B cell (primary cell): ENCODE measurements at regions not wholly inside any gene's neighbourhood (a gene's known extent, or its start where the extent isn't known, plus 50 kb on each side); places are given as distances from the start of the nearest gene placed in this dataset.

Experiments
- ATAC-seq: fragments of 200-7000 bp; cut with Tn5 transposase; one replicate; pipeline ENCODE4 v1.10.0; 2021; ENCODE audit warnings: low read depth, mild to moderate bottlenecking, moderate number of reproducible peaks, moderate library complexity
- CTCF ChIA-PET: fragments of 350-600 bp; sonication (Branson Sonifier 250); formaldehyde crosslinking; loops from one replicate; lab custom pipeline; 2021; ENCODE audit warnings: antibody characterized with exemption, inconsistent platforms; lab: Charles Lee
- POLR2A ChIA-PET: fragments of 350-600 bp; sonication (Branson Sonifier 250); formaldehyde crosslinking; loops from one replicate; lab custom pipeline; 2021; ENCODE audit warnings: antibody characterized with exemption; lab: Charles Lee
- DNase-seq: peaks from one replicate; pipeline ENCODE4 v3.0.0; 2013
- H2AFZ ChIP-seq: 2 replicates; pipeline ENCODE4 v1.6.1; 2012; ENCODE audit warnings: mild to moderate bottlenecking, low read depth, low read length; ENCODE audit not compliant: insufficient read depth, poor library complexity, severe bottlenecking
- H3K27ac ChIP-seq, 2 donors: 1 replicate in 1 of 2; 2 replicates in 1 of 2; pipeline ENCODE4 v1.5.1; 2012 to 2013; ENCODE audit warnings: low read length in 2 of 2, mild to moderate bottlenecking in 2 of 2, moderate library complexity in 1 of 2
- H3K27me3 ChIP-seq, 4 experiments: fragments of 200-600 bp in 1 of 4; sonication (generic) in 1 of 4; replicated peaks in 1 of 4; 1 replicate in 2 of 4; 2 replicates in 2 of 4; pipeline versions ENCODE4 v1.6.1 to v1.7.0; 2013 to 2016; ENCODE audit warnings: low read length in 3 of 4, mild to moderate bottlenecking in 2 of 4, mixed read lengths in 1 of 4, moderate library complexity in 1 of 4; ENCODE audit not compliant: insufficient read depth in 4 of 4, control insufficient read depth in 3 of 4; ENCODE audit errors: control extremely low read depth in 1 of 4
- H3K36me3 ChIP-seq, 2 experiments: replicated peaks in 1 of 2; 1 replicate in 1 of 2; 2 replicates in 1 of 2; pipeline versions ENCODE4 v1.6.1 to v1.7.1; 2013; ENCODE audit warnings: low read length in 1 of 2; ENCODE audit not compliant: insufficient read depth in 2 of 2, control insufficient read depth in 1 of 2; ENCODE audit errors: control extremely low read depth in 1 of 2, extremely low read depth in 1 of 2
- H3K4me1 ChIP-seq, 2 donors: fragments of 200-600 bp in 1 of 2; sonication (generic) in 1 of 2; 1 replicate in 1 of 2; 2 replicates in 1 of 2; pipeline versions ENCODE4 v1.5.1 to v1.6.1; 2013 to 2017; ENCODE audit warnings: low read length in 2 of 2; ENCODE audit not compliant: control insufficient read depth in 2 of 2, insufficient read depth in 2 of 2
- H3K4me2 ChIP-seq: replicated peaks from 2 replicates; pipeline ENCODE3; 2012; ENCODE audit warnings: mild to moderate bottlenecking, low read depth, low read length; ENCODE audit not compliant: poor library complexity, severe bottlenecking
- H3K4me3 ChIP-seq, 5 experiments: fragments of 200-600 bp in 1 of 5; sonication (generic) in 1 of 5; 1 replicate in 3 of 5; 2 replicates in 2 of 5; pipeline versions ENCODE4 v1.5.1 to v1.7.0; 2011 to 2016; ENCODE audit warnings: low read length in 4 of 5, mild to moderate bottlenecking in 4 of 5, low read depth in 2 of 5, control low read depth in 1 of 5, moderate library complexity in 1 of 5; ENCODE audit not compliant: insufficient read depth in 1 of 5; ENCODE audit errors: control extremely low read depth in 1 of 5, extremely low read depth in 1 of 5
- H3K79me2 ChIP-seq: fragments of 200-600 bp; sonication (generic); one replicate; pipeline ENCODE4 v1.6.0; 2016; ENCODE audit warnings: low read length; ENCODE audit not compliant: control insufficient read depth, insufficient read depth
- H3K9ac ChIP-seq: fragments of 200-600 bp; sonication (generic); 2 replicates; pipeline ENCODE4 v1.6.1; 2017; ENCODE audit warnings: mild to moderate bottlenecking, low read length, moderate library complexity
- H3K9me3 ChIP-seq, 3 donors: one replicate each; pipeline versions ENCODE4 v1.6.1 to v1.7.1; 2013; ENCODE audit warnings: low read length in 2 of 3; ENCODE audit not compliant: control insufficient read depth in 2 of 3, insufficient read depth in 1 of 3; ENCODE audit errors: control extremely low read depth in 1 of 3
- H4K20me1 ChIP-seq: 2 replicates; pipeline ENCODE4 v1.6.0; 2012; ENCODE audit warnings: mild to moderate bottlenecking, low read length; ENCODE audit not compliant: insufficient read depth, control insufficient read depth, poor library complexity, severe bottlenecking
- H3K27ac Mint-ChIP-seq: one replicate; pipeline ENCODE4 v1.8.0; 2021; ENCODE audit warnings: mixed read lengths
- H3K27me3 Mint-ChIP-seq: one replicate; pipeline ENCODE4 v1.8.0; 2021; ENCODE audit warnings: mixed read lengths
- H3K4me1 Mint-ChIP-seq: one replicate; pipeline ENCODE4 v1.8.0; 2021; ENCODE audit warnings: mixed read lengths
- H3K4me3 Mint-ChIP-seq: one replicate; pipeline ENCODE4 v1.8.0; 2021; ENCODE audit warnings: mixed read lengths
- H3K9me3 Mint-ChIP-seq: one replicate; pipeline ENCODE4 v1.8.0; 2022; ENCODE audit warnings: mixed read lengths; ENCODE audit not compliant: insufficient read depth
- CTCF ChIP-seq: fragments of 200-600 bp; IDR thresholded peaks from one replicate; pipeline ENCODE4 v1.8.0; 2022; ENCODE audit warnings: antibody characterized with exemption, mild to moderate bottlenecking
- EZH2 ChIP-seq: IDR thresholded peaks from 2 replicates; pipeline ENCODE4 v1.6.1; 2012; ENCODE audit warnings: borderline replicate concordance, low read depth, mild to moderate bottlenecking, moderate library complexity, low read length; ENCODE audit not compliant: insufficient read depth, poor library complexity, severe bottlenecking
- WGBS: methylation state at CpG from one replicate; pipeline ENCODE4 v1.1.5; 2013; ENCODE audit warnings: missing lambda C conversion rate; ENCODE audit not compliant: insufficient coverage; 5-methylcytosine and 5-hydroxymethylcytosine counted together
- intact Hi-C: fragments of 100-400 bp; cut with micrococcal nuclease; formaldehyde crosslinking; loops from one replicate; pipeline ENCODE4 v1.10.0; 2022

- Histone ChIP-seq H3K27ac (no peak overlapping the region), H3K4me1 (no peaks in the 10 kb centered on the region), H2AFZ (no peak overlapping the region), H3K36me3 (no peaks in the 10 kb centered on the region), H3K27me3 (peaks cover 0 to 8% (median 0%) of the 10 kb centered on the region in 4 experiments), H3K9me3 (peaks cover 0 to 11% (median 0%) of the 10 kb centered on the region in 3 donors), H3K4me3 (no peak overlapping the region), H4K20me1 (no peaks in the 10 kb centered on the region), H3K9ac (no peak overlapping the region), H3K79me2 (no peaks in the 10 kb centered on the region), H3K4me2 (no peak overlapping the region)
- H3K27ac Mint-ChIP-seq = no peak overlapping the region
- H3K9me3 Mint-ChIP-seq = no peaks in the 10 kb centered on the region
- ChIA-PET POLR2A (no interaction called here), CTCF (no interaction called here)
- no peak for ATAC-seq
- DNase-seq = no peak
- peaks cover 4% of the 10 kb centered on the region for H3K27me3 Mint-ChIP-seq
- WGBS = 91% methylated on average over 32 of the region's 33 CpGs
- TF ChIP-seq EZH2 = no peak
- no peak for TF ChIP-seq CTCF
- intact Hi-C loops = no loop called here
- no peaks in the 10 kb centered on the region for H3K4me1 Mint-ChIP-seq
- no peak overlapping the region for H3K4me3 Mint-ChIP-seq
Observed at GRCh38 chr7:1325646-1326510, 93.2 kb downstream of the UNCX start.

- Histone ChIP-seq H3K79me2 (no peaks in the 10 kb centered on the region), H3K9me3 (peaks cover 0 to 9% (median 0%) of the 10 kb centered on the region in 3 donors), H3K27me3 (peaks cover 0 to 8% (median 0%) of the 10 kb centered on the region in 4 experiments), H4K20me1 (no peaks in the 10 kb centered on the region), H3K9ac (no peak overlapping the region), H3K4me3 (no peak overlapping the region), H3K36me3 (no peaks in the 10 kb centered on the region), H2AFZ (no peak overlapping the region), H3K4me1 (no peaks in the 10 kb centered on the region), H3K4me2 (no peak overlapping the region), H3K27ac (no peak overlapping the region)
- no peak for ATAC-seq
- ChIA-PET CTCF (no interaction called here), POLR2A (no interaction called here)
- Mint-ChIP-seq H3K27me3 (peaks cover 4% of the 10 kb centered on the region), H3K9me3 (no peaks in the 10 kb centered on the region), H3K4me1 (no peaks in the 10 kb centered on the region), H3K4me3 (no peak overlapping the region), H3K27ac (no peak overlapping the region)
- WGBS = 94% methylated on average over 7 of the region's 9 CpGs
- intact Hi-C loops = no loop called here
- no peak for DNase-seq
- no peak for TF ChIP-seq EZH2
- TF ChIP-seq CTCF = no peak
Observed at GRCh38 chr7:1326511-1326785, 93.8 kb downstream of the UNCX start.
